H1 (cell line): ENCODE measurements at regions not wholly inside any gene's neighbourhood (a gene's known extent, or its start where the extent isn't known, plus 50 kb on each side); places are given as distances from the start of the nearest gene placed in this dataset.

Experiments used
- CTCF ChIA-PET: fragments of 300-600 bp; sonication (Branson Sonifier 250); formaldehyde crosslinking; loops from one replicate; lab custom pipeline; 2021; ENCODE audit not compliant: partially characterized antibody; lab: Charles Lee
- POLR2A ChIA-PET: fragments of 300-600 bp; sonication (Branson Sonifier 250); formaldehyde crosslinking; loops from one replicate; lab custom pipeline; 2021; ENCODE audit warnings: inconsistent platforms; ENCODE audit not compliant: partially characterized antibody; lab: Charles Lee
- DNase-seq, 2 experiments: peaks; one replicate each; pipeline versions ENCODE4 v3.0.0 to v3.0.0-alpha.2; 2010 to 2022; ENCODE audit warnings: low spot score in 2 of 2, low read depth in 1 of 2, mixed read lengths in 1 of 2
- FAIRE-seq: peaks from 2 replicates; lab custom pipeline; 2011; peaks lifted over from hg19 to GRCh38; lab: Jason Lieb, UNC
- H2AFZ ChIP-seq: 2 replicates; pipeline ENCODE4 v1.8.1; 2012; ENCODE audit warnings: low read length, inconsistent platforms
- H2AK5ac ChIP-seq: 2 replicates; pipeline ENCODE4 v1.6.1; 2013; ENCODE audit warnings: low read depth, low read length
- H2BK120ac ChIP-seq: replicated peaks from 2 replicates; pipeline ENCODE3; 2013; ENCODE audit warnings: low read depth, low read length, inconsistent platforms
- H2BK12ac ChIP-seq: 2 replicates; pipeline ENCODE4 v1.6.1; 2013; ENCODE audit warnings: low read depth, low read length
- H2BK15ac ChIP-seq: 2 replicates; pipeline ENCODE4 v1.6.1; 2013; ENCODE audit warnings: low read length
- H2BK20ac ChIP-seq: 2 replicates; pipeline ENCODE4 v1.6.1; 2013; ENCODE audit warnings: low read length
- H2BK5ac ChIP-seq: 2 replicates; pipeline ENCODE4 v1.6.1; 2013; ENCODE audit warnings: low read depth, low read length
- H3K14ac ChIP-seq: 2 replicates; pipeline ENCODE4 v1.6.1; 2013; ENCODE audit warnings: inconsistent platforms; ENCODE audit not compliant: insufficient read length
- H3K18ac ChIP-seq: 2 replicates; pipeline ENCODE4 v1.6.1; 2013; ENCODE audit warnings: low read length; ENCODE audit errors: extremely low read depth
- H3K23ac ChIP-seq: 2 replicates; pipeline ENCODE4 v1.6.1; 2013; ENCODE audit warnings: inconsistent platforms; ENCODE audit not compliant: insufficient read length
- H3K23me2 ChIP-seq: 2 replicates; pipeline ENCODE4 v1.6.1; 2013; ENCODE audit warnings: low read depth, low read length
- H3K27ac ChIP-seq: 2 replicates; pipeline ENCODE4 v1.6.1; 2011; ENCODE audit warnings: low read depth, low read length, inconsistent platforms
- H3K27me3 ChIP-seq, 4 experiments: replicated peaks in 1 of 4; 1 replicate in 1 of 4; 2 replicates in 3 of 4; pipeline versions ENCODE4 v1.6.1 to v1.8.1; 2011 to 2013; ENCODE audit warnings: low read length in 3 of 4, mild to moderate bottlenecking in 3 of 4, inconsistent platforms in 2 of 4, mixed read lengths in 2 of 4, moderate library complexity in 1 of 4; ENCODE audit not compliant: control insufficient read depth in 3 of 4, insufficient read depth in 3 of 4; ENCODE audit errors: extremely low read depth in 1 of 4
- H3K36me3 ChIP-seq, 4 experiments: 2 replicates each; pipeline versions ENCODE4 v1.6.1 to v1.8.1; 2011 to 2013; ENCODE audit warnings: mild to moderate bottlenecking in 4 of 4, low read length in 3 of 4, moderate library complexity in 2 of 4, control low read depth in 1 of 4, inconsistent platforms in 1 of 4; ENCODE audit not compliant: insufficient read depth in 4 of 4, control insufficient read depth in 2 of 4
- H3K4ac ChIP-seq: replicated peaks from 2 replicates; pipeline ENCODE3; 2013; ENCODE audit warnings: low read length, low read depth, mixed read lengths, inconsistent platforms; ENCODE audit not compliant: insufficient read length
- H3K4me1 ChIP-seq, 4 experiments: replicated peaks in 1 of 4; 1 replicate in 1 of 4; 2 replicates in 3 of 4; pipeline versions ENCODE4 v1.6.1 to v1.8.1; 2011 to 2013; ENCODE audit warnings: low read length in 3 of 4, inconsistent platforms in 2 of 4, mixed read lengths in 1 of 4; ENCODE audit not compliant: insufficient read depth in 4 of 4, control insufficient read depth in 3 of 4
- H3K4me2 ChIP-seq, 2 experiments: 2 replicates each; pipeline versions ENCODE4 v1.6.1 to v1.8.1; 2011 to 2013; ENCODE audit warnings: low read depth in 2 of 2, low read length in 2 of 2, control low read depth in 1 of 2, inconsistent platforms in 1 of 2, mild to moderate bottlenecking in 1 of 2; ENCODE audit not compliant: insufficient read depth in 1 of 2
- H3K4me3 ChIP-seq, 4 experiments: fragments of 200-600, 300-600 bp in 1 of 4; sonication (generic), shearing (Covaris generic), sonication (Bioruptor Twin) in 1 of 4; 2 replicates each; pipeline versions ENCODE4 v1.5.1 to v1.8.1; 2011 to 2016; ENCODE audit warnings: low read length in 4 of 4, low read depth in 3 of 4, control low read depth in 2 of 4, inconsistent platforms in 2 of 4, mild to moderate bottlenecking in 2 of 4, mixed read lengths in 1 of 4, moderate library complexity in 1 of 4; ENCODE audit not compliant: insufficient read depth in 2 of 4; ENCODE audit errors: extremely low read depth in 1 of 4
- H3K56ac ChIP-seq: replicated peaks from 2 replicates; pipeline ENCODE3; 2013; ENCODE audit warnings: low read depth, mild to moderate bottlenecking, mixed read lengths, low read length, inconsistent platforms; ENCODE audit not compliant: insufficient read length
- H3K79me1 ChIP-seq: 2 replicates; pipeline ENCODE4 v1.6.1; 2013; ENCODE audit warnings: low read depth, low read length, control low read depth
- H3K79me2 ChIP-seq, 2 experiments: 2 replicates each; pipeline versions ENCODE4 v1.6.1 to v1.8.1; 2012 to 2013; ENCODE audit warnings: low read length in 2 of 2, mild to moderate bottlenecking in 2 of 2, inconsistent platforms in 1 of 2; ENCODE audit not compliant: insufficient read depth in 2 of 2, control insufficient read depth in 1 of 2
- H3K9ac ChIP-seq, 4 experiments: replicated peaks in 1 of 4; 1 replicate in 1 of 4; 2 replicates in 3 of 4; pipeline versions ENCODE4 v1.6.1 to v1.8.1; 2011 to 2013; ENCODE audit warnings: low read depth in 3 of 4, low read length in 3 of 4, control low read depth in 2 of 4, mild to moderate bottlenecking in 2 of 4, moderate library complexity in 2 of 4, inconsistent platforms in 1 of 4; ENCODE audit errors: extremely low read depth in 1 of 4
- H3K9me3 ChIP-seq, 2 experiments: 2 replicates each; pipeline versions ENCODE4 v1.6.1 to v1.8.1; 2012 to 2013; ENCODE audit warnings: mild to moderate bottlenecking in 2 of 2, moderate library complexity in 2 of 2, control low read depth in 1 of 2, inconsistent platforms in 1 of 2, low read depth in 1 of 2, low read length in 1 of 2, mixed read lengths in 1 of 2; ENCODE audit not compliant: insufficient read depth in 2 of 2
- H4K20me1 ChIP-seq, 2 experiments: replicated peaks in 1 of 2; 2 replicates each; pipeline versions ENCODE3 to v1.8.1; 2011 to 2013; ENCODE audit warnings: inconsistent platforms in 2 of 2, low read length in 2 of 2, mild to moderate bottlenecking in 1 of 2; ENCODE audit not compliant: insufficient read depth in 2 of 2, control insufficient read depth in 1 of 2
- H4K5ac ChIP-seq: 2 replicates; pipeline ENCODE4 v1.6.1; 2013; ENCODE audit warnings: low read length, low read depth, mixed read lengths, inconsistent platforms; ENCODE audit not compliant: insufficient read length
- H4K8ac ChIP-seq: 2 replicates; pipeline ENCODE4 v1.8.0; 2013; ENCODE audit warnings: mild to moderate bottlenecking, moderate library complexity, low read length, inconsistent platforms; ENCODE audit not compliant: insufficient read depth; ENCODE audit errors: extremely low read depth
- H4K91ac ChIP-seq: replicated peaks from 2 replicates; pipeline ENCODE3; 2013; ENCODE audit warnings: low read length, mixed read lengths, inconsistent platforms; ENCODE audit not compliant: insufficient read length
- CHD1 ChIP-seq: IDR thresholded peaks from 2 replicates; pipeline ENCODE4 v1.6.1; 2012; ENCODE audit warnings: low read depth, low read length, improper control_type of control experiment
- HDAC2 ChIP-seq, 2 experiments: fragments of 300-600 bp in 1 of 2; sonication (generic) in 1 of 2; IDR thresholded peaks; 2 replicates each; pipeline ENCODE4 v1.6.1; 2011 to 2012; ENCODE audit warnings: low read depth in 2 of 2, low read length in 2 of 2, mild to moderate bottlenecking in 2 of 2, moderate library complexity in 2 of 2, borderline replicate concordance in 1 of 2, inconsistent platforms in 1 of 2
- POLR2AphosphoS5 ChIP-seq: IDR thresholded peaks from 2 replicates; pipeline ENCODE4 v1.6.1; 2011; ENCODE audit warnings: low read depth, low read length
- SIN3A ChIP-seq, 2 experiments: IDR thresholded peaks in 1 of 2; conservative IDR thresholded peaks in 1 of 2; 2 replicates each; pipeline ENCODE4 v1.6.1; 2011 to 2012; ENCODE audit warnings: low read length in 2 of 2, improper control_type of control experiment in 1 of 2, low read depth in 1 of 2, mild to moderate bottlenecking in 1 of 2
- SIRT6 ChIP-seq: IDR thresholded peaks from one replicate; pipeline ENCODE4 v1.7.1; 2012; ENCODE audit warnings: low read length, inconsistent platforms
- SIX5 ChIP-seq: IDR thresholded peaks from 2 replicates; pipeline ENCODE4 v1.6.1; 2011; ENCODE audit warnings: mild to moderate bottlenecking, low read depth, low read length
- TAF1 ChIP-seq: IDR thresholded peaks from 2 replicates; pipeline ENCODE4 v1.6.1; 2011; ENCODE audit warnings: mild to moderate bottlenecking, low read depth, low read length
- TCF12 ChIP-seq: IDR thresholded peaks from 2 replicates; pipeline ENCODE4 v1.6.1; 2011; ENCODE audit warnings: low read depth, mild to moderate bottlenecking, low read length
- YY1 ChIP-seq: IDR thresholded peaks from 2 replicates; pipeline ENCODE4 v1.6.1; 2011; ENCODE audit warnings: low read depth, mild to moderate bottlenecking, low read length
- WGBS, 2 experiments: shearing (Covaris generic) in 1 of 2; methylation state at CpG; one replicate each; pipeline versions ENCODE4 v1.1.6 to v1.1.7; 2013 to 2015; ENCODE audit warnings: low lambda C conversion rate in 2 of 2, mixed read lengths in 2 of 2, inconsistent platforms in 1 of 2, low coverage in 1 of 2, missing lambda C conversion rate in 1 of 2; ENCODE audit not compliant: insufficient replicate concordance in 2 of 2, insufficient coverage in 1 of 2, insufficient read length in 1 of 2; ENCODE audit errors: extremely low coverage in 1 of 2, missing lambda C conversion rate in 1 of 2; 5-methylcytosine and 5-hydroxymethylcytosine counted together

DNA sequence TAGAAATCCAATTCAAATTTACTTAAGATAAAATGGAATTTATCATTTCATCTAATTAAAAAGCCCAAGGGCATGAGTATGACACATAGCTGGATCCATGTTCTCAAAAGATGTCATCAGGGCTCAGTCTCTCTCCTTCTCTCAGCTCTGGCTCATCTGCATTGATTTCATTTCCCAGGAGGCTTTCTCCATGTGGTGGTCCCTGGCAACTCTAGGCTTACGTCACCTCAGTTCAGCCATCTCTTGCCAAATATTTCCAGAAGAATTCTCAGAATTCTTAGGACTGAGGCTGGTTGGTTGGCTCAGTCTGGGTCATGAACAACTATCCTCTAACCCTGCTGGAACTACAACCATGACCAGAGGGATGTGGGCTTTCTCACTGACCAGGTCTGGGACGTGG is 65.3 kb downstream of the FOS start:
- Histone ChIP-seq H3K23ac (no peak overlapping the region), H2BK15ac (no peak overlapping the region), H3K27ac (no peak overlapping the region), H3K56ac (no peak overlapping the region), H3K4ac (no peak overlapping the region), H3K4me2 (no peak overlapping the region), H3K9me3 (0 out of 4 replicates have a peak, but pooled peaks cover 0 to 5% of the 10 kb centered on the region in 2 experiments)
- POLR2A ChIA-PET, result no interaction called here
- TF ChIP-seq TCF12 (no peak), SIN3A (conservative IDR thresholded peaks at IDR 0.05 in 1 of 2, IDR thresholded peaks at IDR 0.05 in 1 of 2; ENCODE audit: low read depth in 1 of 2, low read length in 2 of 2) (no peak), POLR2AphosphoS5 (no peak), HDAC2 (IDR thresholded peaks at IDR 0.05; ENCODE audit: borderline replicate concordance in 1 of 2, low read depth in 2 of 2, low read length in 2 of 2) (no peak), SIRT6 (no peak), YY1 (no peak), TAF1 (no peak), CHD1 (no peak), SIX5 (no peak)
- TF ChIP-seq, all 59 proteins: peak for 0
- Histone ChIP-seq H2AK5ac (no peak overlapping the region), H2BK120ac (no peak overlapping the region), H3K4me1 (peaks cover 0 to 4% (median under 1%) of the 10 kb centered on the region in 4 experiments; a peak in 1 of 7 replicates), H4K8ac (no peak overlapping the region), H2AFZ (no peak overlapping the region), H4K91ac (no peak overlapping the region), H2BK12ac (no peak overlapping the region), H2BK5ac (no peak overlapping the region), H3K27me3 (no peaks in the 10 kb centered on the region), H4K5ac (no peak overlapping the region), H2BK20ac (no peak overlapping the region), H3K9ac (no peak overlapping the region), H3K79me2 (no peaks in the 10 kb centered on the region), H3K14ac (no peak overlapping the region), H3K36me3 (no peaks in the 10 kb centered on the region), H4K20me1 (no peaks in the 10 kb centered on the region), H3K18ac (no peak overlapping the region), H3K79me1 (no peaks in the 10 kb centered on the region; the same call in 1 of the 2 replicates), H3K4me3 (no peak overlapping the region), H3K23me2 (no peaks in the 10 kb centered on the region)
- CTCF ChIA-PET, result interaction anchor here (1.3 to 1.7 kb wide), 2 partner anchors 15 to 37 kb away, joined by 4 read pairs; no protein-coding TSS in a partner anchor
- DNase-seq (no peak), FAIRE-seq (no peak)
- 94% methylated on average over 2 of the region's 2 CpGs; no CpG with 5 or more reads in 1 of the 2 experiments for WGBS, 2 experiments
